WERI-Rb-1 (cell line): ENCODE measurements at regions not wholly inside any gene's neighbourhood (a gene's known extent, or its start where the extent isn't known, plus 50 kb on each side); places are given as distances from the start of the nearest gene placed in this dataset.
"Not testable (repeated sequence)": the region's sequence is repeated elsewhere in the genome, so short reads cannot be mapped to it uniquely, and the experiment has no call there.

Experiments
- DNase-seq: peaks from one replicate; pipeline ENCODE4 v3.0.0-alpha.2; 2020
- H3K27ac ChIP-seq: fragments of 250-450 bp; sonication (Bioruptor Pico); 2 replicates; pipeline ENCODE4 v1.5.1; 2020; ENCODE audit warnings: mild to moderate bottlenecking, moderate library complexity
- H3K27me3 ChIP-seq: fragments of 250-450 bp; sonication (Bioruptor Pico); 2 replicates; pipeline ENCODE4 v1.5.1; 2021; ENCODE audit warnings: mild to moderate bottlenecking, low read depth, moderate library complexity; ENCODE audit not compliant: insufficient read depth, severe bottlenecking
- H3K36me3 ChIP-seq: fragments of 250-450 bp; sonication (Bioruptor Pico); 2 replicates; pipeline ENCODE4 v1.5.1; 2020; ENCODE audit warnings: mild to moderate bottlenecking, moderate library complexity
- H3K4me3 ChIP-seq: 2 replicates; pipeline ENCODE4 v1.5.1; 2011; ENCODE audit warnings: low read depth, mild to moderate bottlenecking, control low read depth, low read length
- H3K9me3 ChIP-seq: fragments of 250-450 bp; sonication (Bioruptor Pico); 2 replicates; pipeline ENCODE4 v1.5.1; 2021; ENCODE audit warnings: mild to moderate bottlenecking, moderate library complexity; ENCODE audit not compliant: severe bottlenecking
- TF ChIP-seq, protein P1 (sequence below): IDR thresholded peaks from 2 replicates; pipeline ENCODE4 v1.5.1; 2011; ENCODE audit warnings: low read depth, mild to moderate bottlenecking, control low read depth, inconsistent platforms, low read length

GRCh38 chr4:159950707-159951106 lies 847.8 kb downstream of the RAPGEF2 start:
- DNase-seq, result no peak
- no peak overlapping the region for H3K27ac ChIP-seq
- TF ChIP-seq, protein P1, sequence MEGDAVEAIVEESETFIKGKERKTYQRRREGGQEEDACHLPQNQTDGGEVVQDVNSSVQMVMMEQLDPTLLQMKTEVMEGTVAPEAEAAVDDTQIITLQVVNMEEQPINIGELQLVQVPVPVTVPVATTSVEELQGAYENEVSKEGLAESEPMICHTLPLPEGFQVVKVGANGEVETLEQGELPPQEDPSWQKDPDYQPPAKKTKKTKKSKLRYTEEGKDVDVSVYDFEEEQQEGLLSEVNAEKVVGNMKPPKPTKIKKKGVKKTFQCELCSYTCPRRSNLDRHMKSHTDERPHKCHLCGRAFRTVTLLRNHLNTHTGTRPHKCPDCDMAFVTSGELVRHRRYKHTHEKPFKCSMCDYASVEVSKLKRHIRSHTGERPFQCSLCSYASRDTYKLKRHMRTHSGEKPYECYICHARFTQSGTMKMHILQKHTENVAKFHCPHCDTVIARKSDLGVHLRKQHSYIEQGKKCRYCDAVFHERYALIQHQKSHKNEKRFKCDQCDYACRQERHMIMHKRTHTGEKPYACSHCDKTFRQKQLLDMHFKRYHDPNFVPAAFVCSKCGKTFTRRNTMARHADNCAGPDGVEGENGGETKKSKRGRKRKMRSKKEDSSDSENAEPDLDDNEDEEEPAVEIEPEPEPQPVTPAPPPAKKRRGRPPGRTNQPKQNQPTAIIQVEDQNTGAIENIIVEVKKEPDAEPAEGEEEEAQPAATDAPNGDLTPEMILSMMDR, result no peak

GRCh38 chr4:159966746-159967145 lies 863.9 kb downstream of the RAPGEF2 start:
- Histone ChIP-seq H3K9me3 (no peaks in the 10 kb centered on the region), H3K27ac (no peak overlapping the region), H3K36me3 (no peaks in the 10 kb centered on the region), H3K27me3 (no peaks in the 10 kb centered on the region), H3K4me3 (no peak overlapping the region)
- no peak for DNase-seq
- TF ChIP-seq, protein P1, result no peak

More at GRCh38 chr4:159950707-159951106, 847.8 kb downstream of the RAPGEF2 start:
- no peaks in the 10 kb centered on the region for H3K9me3 ChIP-seq
- H3K4me3 ChIP-seq, result no peak overlapping the region
- no peaks in the 10 kb centered on the region for H3K36me3 ChIP-seq
- H3K27me3 ChIP-seq, result peaks cover 5% of the 10 kb centered on the region

GRCh38 chr4:159976871-159977482 lies 874.1 kb downstream of the RAPGEF2 start:
- not testable (repeated sequence) for H3K4me3 ChIP-seq, H3K36me3 ChIP-seq, H3K27ac ChIP-seq, H3K9me3 ChIP-seq, H3K27me3 ChIP-seq
- DNase-seq, result peak; percentile 32

- Histone ChIP-seq H3K27me3 (no peaks in the 10 kb centered on the region), H3K9me3 (no peaks in the 10 kb centered on the region), H3K27ac (no peak overlapping the region), H3K36me3 (no peaks in the 10 kb centered on the region), H3K4me3 (no peak overlapping the region)
- DNase-seq, result no peak
- TF ChIP-seq, protein P1, result no peak
Observed at GRCh38 chr4:159977907-159978617, 875.2 kb downstream of the RAPGEF2 start.

DNA sequence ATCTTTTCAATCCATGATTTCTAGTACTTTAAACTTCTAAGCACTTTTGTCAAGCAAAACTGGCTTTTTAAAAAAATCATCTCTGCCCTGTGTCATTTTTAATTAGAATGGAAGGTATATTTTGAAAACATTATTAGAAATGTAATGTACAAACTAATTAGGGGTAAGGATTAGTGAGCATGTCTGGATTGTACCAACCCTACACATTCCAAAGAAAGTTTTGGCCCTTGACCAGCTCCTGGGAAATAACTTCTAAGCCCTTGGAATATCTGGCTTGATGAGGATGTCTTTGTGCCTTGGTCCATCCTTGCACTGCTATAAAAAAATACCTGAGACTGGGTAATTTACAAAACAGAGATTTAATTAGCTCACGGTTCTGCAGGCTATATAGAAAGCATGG lies 876.5 kb downstream of the RAPGEF2 start:
- no peak overlapping the region for H3K4me3 ChIP-seq
- no peak for DNase-seq
- H3K36me3 ChIP-seq, result no peaks in the 10 kb centered on the region
- H3K27ac ChIP-seq, result no peak overlapping the region
- H3K27me3 ChIP-seq, result no peaks in the 10 kb centered on the region
- TF ChIP-seq, protein P1, result no peak
- no peaks in the 10 kb centered on the region for H3K9me3 ChIP-seq

DNA sequence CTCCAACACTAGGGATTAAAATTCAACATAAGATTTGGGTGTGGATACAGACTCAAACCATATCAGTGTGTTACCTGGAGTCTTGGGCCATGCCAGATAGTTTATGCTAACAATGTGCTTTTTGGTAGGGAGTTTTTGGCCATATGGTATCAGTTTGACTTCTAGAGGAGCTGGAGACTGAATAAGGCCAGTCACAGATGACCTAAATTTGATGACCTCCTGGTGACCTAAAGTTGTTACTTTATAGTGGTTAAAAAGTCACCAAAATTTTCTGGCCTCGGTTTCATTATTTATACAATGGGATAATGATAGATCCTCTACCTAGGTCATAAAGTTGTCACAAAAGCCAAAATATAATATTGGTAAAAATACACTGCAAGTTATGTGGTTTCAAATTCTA lies 877.1 kb downstream of the RAPGEF2 start:
- no peaks in the 10 kb centered on the region for H3K36me3 ChIP-seq
- H3K27me3 ChIP-seq, result no peaks in the 10 kb centered on the region
- DNase-seq, result no peak
- H3K4me3 ChIP-seq, result no peak overlapping the region
- no peaks in the 10 kb centered on the region for H3K9me3 ChIP-seq
- no peak overlapping the region for H3K27ac ChIP-seq
- TF ChIP-seq, protein P1, result no peak
